Motor neuron (in vitro differentiated cells): ENCODE measurements at regions not wholly inside any gene's neighbourhood (a gene's known extent, or its start where the extent isn't known, plus 50 kb on each side); places are given as distances from the start of the nearest gene placed in this dataset.
A peak's percentile ranks its signal among the peaks of the same experiment; 100 is the strongest.

ENCODE experiments used
- ATAC-seq, 8 experiments: fragments of 200-7000 bp; cut with Tn5 transposase; replicated peaks in 6 of 8; 2 replicates each; pipeline ENCODE4 v1.8.0; 2021; ENCODE audit warnings: mild to moderate bottlenecking in 8 of 8, moderate library complexity in 8 of 8
- H3K27ac ChIP-seq, 2 donors: fragments of 250-450 bp; sonication (Bioruptor Pico); 2 replicates each; pipeline ENCODE4 v1.9.0; 2021; ENCODE audit warnings: antibody characterized with exemption in 2 of 2, mild to moderate bottlenecking in 2 of 2, moderate library complexity in 1 of 2
- H3K4me1 ChIP-seq, 2 donors: fragments of 250-450 bp; sonication (Bioruptor Pico); replicated peaks in 1 of 2; 2 replicates each; pipeline ENCODE4 v1.6.1; 2021; ENCODE audit warnings: antibody characterized with exemption in 2 of 2, mild to moderate bottlenecking in 2 of 2, moderate library complexity in 1 of 2
- H3K4me3 ChIP-seq, 5 donors: fragments of 250-450 bp; sonication (Bioruptor Pico); 2 replicates each; pipeline ENCODE4 v1.9.0; 2021; ENCODE audit warnings: antibody characterized with exemption in 5 of 5, mild to moderate bottlenecking in 5 of 5, moderate library complexity in 4 of 5
- WGBS, 10 experiments: fragments of 450-650 bp; shearing (Covaris generic); methylation state at CpG; one replicate each; pipeline ENCODE4 v1.0.0; 2022; 5-methylcytosine and 5-hydroxymethylcytosine counted together
- in situ Hi-C, 9 experiments: fragments of 400-800 bp; cut with MboI; loops; one replicate each; pipeline ENCODE4 v1.15.0; 2021; ENCODE audit warnings: low sequenced_read_pairs in 9 of 9, low pct_unique_long_range_greater_than_20kb in 2 of 9; ENCODE audit not compliant: unreplicated experiment in 9 of 9

DNA sequence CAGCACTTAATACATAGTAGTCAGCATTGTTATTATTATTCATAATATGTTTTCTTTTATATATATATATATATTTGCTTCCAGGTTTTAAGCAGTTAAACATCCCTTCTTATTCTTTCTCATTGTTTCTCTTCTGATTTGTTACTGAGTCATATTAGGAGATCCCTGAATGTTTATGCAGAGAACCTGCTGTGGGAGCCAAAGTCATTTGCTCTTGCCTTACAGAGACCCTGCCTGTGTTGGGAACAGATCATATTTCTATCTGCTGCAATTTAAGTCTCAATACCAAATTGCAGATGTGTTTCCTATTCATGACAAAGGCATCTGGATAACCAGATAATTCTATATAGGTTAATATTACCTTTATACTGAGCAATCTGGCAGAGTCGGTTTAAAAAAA, 323.0 kb upstream of the UMPS start:
- H3K27ac ChIP-seq = no peak overlapping the region
- peak in 1 of 8 experiments; percentile 53 for ATAC-seq
- no peak overlapping the region for H3K4me3 ChIP-seq
- 63 to 100% (median 100%) methylated on average over 1 of the region's 1 CpG; no CpG with 5 or more reads in 4 of the 10 experiments for WGBS, 10 experiments
- in situ Hi-C loops = no loop called here
- H3K4me1 ChIP-seq = peaks cover 6% of the 10 kb centered on the region in 2 donors

DNA sequence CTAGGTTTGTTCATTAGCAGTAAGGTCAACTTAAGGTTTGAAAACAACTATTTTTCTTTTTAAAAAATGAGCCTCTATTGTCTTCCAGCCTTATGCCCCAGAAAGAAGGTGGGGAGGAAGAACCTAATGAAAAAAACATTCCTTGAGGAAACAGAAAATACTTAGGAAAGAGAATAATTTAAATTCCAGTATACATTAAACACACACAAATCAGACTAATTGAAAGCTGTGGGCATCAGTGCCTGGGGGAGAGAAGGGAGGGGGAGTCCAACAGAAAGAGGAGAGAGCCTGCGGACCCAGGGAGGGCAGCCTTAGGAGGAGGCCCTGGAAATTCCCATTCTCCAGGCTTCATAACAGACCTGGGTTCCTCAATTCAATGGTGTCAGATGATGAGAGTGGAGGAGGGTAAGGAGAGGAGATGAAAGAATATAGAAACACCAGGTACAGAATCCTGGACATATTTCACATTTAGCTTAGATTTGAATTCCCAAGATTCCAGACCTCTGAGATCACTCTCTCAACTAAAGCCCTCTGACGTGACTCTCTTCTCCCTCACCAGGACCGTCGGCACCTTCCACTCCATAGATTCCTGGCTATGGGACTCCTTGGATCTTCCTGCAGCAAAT, 320.5 kb upstream of the UMPS start:
- no peaks in the 10 kb centered on the region for H3K4me1 ChIP-seq
- H3K27ac ChIP-seq = no peak overlapping the region
- peak in 4 of 8 experiments; percentile 10 to 52 (median 31) for ATAC-seq
- in situ Hi-C loops = no loop called here
- no peak overlapping the region for H3K4me3 ChIP-seq
- 68 to 100% (median 83%) methylated on average over 2 to 4 of the region's 4 CpGs; no CpG with 5 or more reads in 2 of the 10 experiments for WGBS, 10 experiments

DNA sequence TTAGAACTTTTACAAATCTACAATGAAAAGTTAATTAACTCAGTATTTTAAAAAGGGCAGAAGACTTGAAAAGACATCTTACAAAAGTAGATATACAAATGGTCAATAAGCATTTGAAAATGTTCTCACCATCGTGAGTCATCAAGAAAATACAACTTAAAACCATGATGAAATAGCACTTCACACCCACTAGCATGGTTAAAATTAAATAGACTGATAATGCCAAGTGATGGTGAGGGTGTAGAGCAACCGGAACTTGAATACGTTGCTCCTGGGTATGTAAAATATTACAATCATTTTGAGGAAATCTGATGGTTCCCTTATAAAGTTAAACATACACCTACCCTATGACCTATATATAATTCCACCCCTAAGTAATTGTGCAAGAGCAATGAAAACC, 319.8 kb upstream of the UMPS start:
- 0 to 100% (median 49%) methylated on average over 1 to 3 of the region's 3 CpGs; no CpG with 5 or more reads in 2 of the 10 experiments for WGBS, 10 experiments
- no peak overlapping the region for H3K4me3 ChIP-seq
- H3K4me1 ChIP-seq = no peaks in the 10 kb centered on the region
- ATAC-seq = peak in 2 of 8 experiments; percentile 84 to 86
- in situ Hi-C loops = no loop called here
- H3K27ac ChIP-seq = no peak overlapping the region

- Histone ChIP-seq H3K4me1 (no peaks in the 10 kb centered on the region), H3K27ac (no peak overlapping the region), H3K4me3 (no peak overlapping the region)
- in situ Hi-C loops = no loop called here
- no peak for ATAC-seq
Observed at GRCh38 chr3:124411728-124412127, 318.5 kb upstream of the UMPS start.

DNA sequence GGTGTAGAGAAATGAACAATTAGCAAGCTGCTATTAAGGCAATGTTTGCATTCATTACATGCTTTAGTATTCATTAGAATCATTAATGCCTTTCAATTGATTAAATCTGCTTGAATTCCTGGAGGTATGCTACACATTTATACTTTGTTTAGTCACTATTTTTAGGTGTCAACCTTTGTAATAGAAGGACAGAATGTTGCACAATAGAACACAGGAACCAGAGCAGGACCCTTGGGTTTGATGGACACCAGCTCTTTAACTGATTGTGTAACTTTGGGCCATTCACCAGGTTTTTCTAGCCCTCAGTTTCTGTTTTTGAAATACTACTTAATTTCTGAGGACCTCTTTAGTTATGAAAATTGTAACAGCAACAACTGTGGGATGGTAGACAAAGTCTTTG, 317.6 kb upstream of the UMPS start:
- in situ Hi-C loops = no loop called here
- H3K4me3 ChIP-seq = no peak overlapping the region
- no peak overlapping the region for H3K27ac ChIP-seq
- no peaks in the 10 kb centered on the region for H3K4me1 ChIP-seq
- ATAC-seq = no peak

GRCh38 chr3:124413393-124413792, 316.9 kb upstream of the UMPS start:
- 68 to 100% (median 91%) methylated on average over 1 to 7 of the region's 9 CpGs; no CpG with 5 or more reads in 3 of the 10 experiments for WGBS, 10 experiments
- H3K27ac ChIP-seq = no peak overlapping the region

DNA sequence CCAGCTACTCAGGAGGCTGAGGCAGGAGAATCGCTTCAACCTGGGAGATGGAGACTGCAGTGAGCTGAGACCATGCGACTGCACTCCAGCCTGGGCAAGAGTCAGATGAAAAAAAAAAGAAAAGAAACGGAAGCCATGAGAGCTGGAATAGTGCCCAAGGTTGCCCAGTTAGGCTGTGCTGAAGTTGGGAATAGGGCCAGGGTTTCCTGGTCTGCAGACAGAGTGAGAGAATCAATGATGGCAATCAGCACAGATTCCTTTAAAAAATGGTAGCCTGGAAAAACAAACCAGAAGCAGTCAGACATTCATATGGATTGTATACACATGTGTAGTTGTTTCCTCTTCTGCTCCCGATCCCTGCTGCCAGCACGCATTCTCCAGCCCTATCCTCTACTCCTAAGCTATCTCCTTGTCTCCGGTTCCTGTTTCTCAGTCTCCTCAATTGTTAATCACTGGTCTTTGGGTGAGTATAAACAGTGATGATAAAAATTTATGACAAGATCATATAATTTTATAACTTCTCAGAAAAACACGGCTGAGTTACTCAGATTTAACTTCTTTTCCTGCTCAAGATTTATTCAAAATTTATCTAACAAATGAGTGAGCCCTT, 316.2 kb upstream of the UMPS start:
- in situ Hi-C loops = no loop called here
- Histone ChIP-seq H3K4me3 (no peak overlapping the region), H3K27ac (no peak overlapping the region), H3K4me1 (no peaks in the 10 kb centered on the region)
- WGBS, 10 experiments = 29 to 100% (median 90%) methylated on average over 1 to 7 of the region's 7 CpGs
- peak in 1 of 8 experiments; percentile 17 for ATAC-seq

More at GRCh38 chr3:124413393-124413792, 316.9 kb upstream of the UMPS start:
- in situ Hi-C loops = no loop called here
- no peak for ATAC-seq
- H3K4me3 ChIP-seq = no peak overlapping the region
- no peaks in the 10 kb centered on the region for H3K4me1 ChIP-seq

DNA sequence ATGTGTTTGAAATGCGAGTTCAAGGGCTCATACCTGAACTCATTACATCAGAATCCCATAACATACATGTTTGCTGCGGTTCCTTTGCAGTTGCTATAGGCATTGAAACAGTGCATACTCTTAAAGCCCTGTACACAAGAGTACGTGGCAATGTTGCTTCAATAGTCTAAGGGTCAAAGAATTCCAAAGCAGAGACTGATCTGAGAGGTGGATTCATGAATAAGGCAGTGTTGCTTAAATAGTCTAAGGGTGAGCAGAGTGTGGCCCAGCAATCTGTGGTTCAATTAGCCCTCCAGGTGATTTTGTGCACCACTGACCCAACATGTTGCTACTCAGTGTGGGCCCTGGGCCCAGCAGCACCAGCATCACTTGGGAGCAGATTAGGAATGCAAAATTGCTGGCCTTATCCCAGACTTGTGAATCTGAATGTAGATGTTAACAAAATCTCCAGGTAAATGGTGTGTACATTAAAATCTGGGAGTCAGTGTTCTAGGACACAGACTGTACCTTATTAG, 314.7 kb upstream of the UMPS start:
- Histone ChIP-seq H3K4me1 (no peaks in the 10 kb centered on the region), H3K27ac (no peak overlapping the region), H3K4me3 (no peak overlapping the region)
- whole genome bisulfite sequencing, 10 experiments = 33 to 100% (median 95%) methylated on average over 1 to 3 of the region's 3 CpGs; no CpG with 5 or more reads in 4 of the 10 experiments
- no peak for ATAC-seq
- in situ Hi-C loops = no loop called here

GRCh38 chr3:124419303-124419702, 310.9 kb upstream of the UMPS start:
- WGBS, 10 experiments = 25 to 100% (median 86%) methylated on average over 1 to 3 of the region's 3 CpGs; no CpG with 5 or more reads in 3 of the 10 experiments
- H3K4me3 ChIP-seq = no peak overlapping the region
- no peak overlapping the region for H3K27ac ChIP-seq
- in situ Hi-C loops = no loop called here
- H3K4me1 ChIP-seq = no peaks in the 10 kb centered on the region
- ATAC-seq = no peak

- no peak overlapping the region for H3K27ac ChIP-seq
- in situ Hi-C loops = no loop called here
Observed at GRCh38 chr3:124420392-124420791, 309.9 kb upstream of the UMPS start.

DNA sequence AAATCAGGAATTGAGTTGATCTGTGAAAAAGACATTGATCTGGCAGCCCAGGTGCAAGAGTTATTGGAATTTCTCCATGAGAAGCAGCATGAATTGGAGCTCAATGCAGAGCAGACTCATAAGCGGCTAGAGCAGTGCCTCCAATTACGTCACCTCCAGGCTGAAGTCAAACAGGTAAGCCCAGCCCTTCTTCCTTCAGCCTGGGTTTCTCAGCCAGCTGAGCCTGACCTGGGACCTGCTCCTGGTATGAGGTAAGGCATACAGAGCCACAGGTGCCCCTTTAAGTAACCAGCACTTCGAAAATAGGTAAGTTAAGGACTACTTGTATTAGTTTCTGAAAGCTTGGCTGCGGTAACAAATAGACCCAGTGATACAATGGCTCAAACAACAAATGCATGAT, 307.4 kb upstream of the UMPS start:
- in situ Hi-C loops = no loop called here
- no peak for ATAC-seq
- Histone ChIP-seq H3K4me3 (no peak overlapping the region), H3K4me1 (no peaks in the 10 kb centered on the region), H3K27ac (no peak overlapping the region)
- WGBS, 10 experiments = 70 to 100% (median 94%) methylated on average over 1 to 4 of the region's 4 CpGs; no CpG with 5 or more reads in 2 of the 10 experiments

More at GRCh38 chr3:124420392-124420791, 309.9 kb upstream of the UMPS start:
- no peak for ATAC-seq
- Histone ChIP-seq H3K4me1 (no peaks in the 10 kb centered on the region), H3K4me3 (no peak overlapping the region)
- WGBS, 10 experiments = 30 to 100% (median 87%) methylated on average over 1 to 2 of the region's 2 CpGs; no CpG with 5 or more reads in 2 of the 10 experiments

GRCh38 chr3:124424396-124424795, 305.9 kb upstream of the UMPS start:
- WGBS, 10 experiments = 71 to 100% (median 80%) methylated on average over 1 to 2 of the region's 2 CpGs; no CpG with 5 or more reads in 5 of the 10 experiments
- no peak overlapping the region for H3K4me3 ChIP-seq
- peaks cover 0 to 4% of the 10 kb centered on the region in 2 donors for H3K4me1 ChIP-seq
- ATAC-seq = no peak
- in situ Hi-C loops = no loop called here
- no peak overlapping the region for H3K27ac ChIP-seq

- Histone ChIP-seq H3K4me3 (no peak overlapping the region), H3K27ac (no peak overlapping the region), H3K4me1 (peaks cover 0 to 4% of the 10 kb centered on the region in 2 donors)
- 83 to 100% (median 87%) methylated on average over 2 to 6 of the region's 6 CpGs; no CpG with 5 or more reads in 1 of the 10 experiments for WGBS, 10 experiments
- in situ Hi-C loops = no loop called here
- ATAC-seq = no peak
Observed at GRCh38 chr3:124425972-124426371, 304.3 kb upstream of the UMPS start.
